Motor neuron (in vitro differentiated cells): ENCODE measurements at regions not wholly inside any gene's neighbourhood (a gene's known extent, or its start where the extent isn't known, plus 50 kb on each side); places are given as distances from the start of the nearest gene placed in this dataset.

Experiments
- ATAC-seq, 8 experiments: fragments of 200-7000 bp; cut with Tn5 transposase; replicated peaks in 6 of 8; 2 replicates each; pipeline ENCODE4 v1.8.0; 2021; ENCODE audit warnings: mild to moderate bottlenecking in 8 of 8, moderate library complexity in 8 of 8
- H3K27ac ChIP-seq, 2 donors: fragments of 250-450 bp; sonication (Bioruptor Pico); 2 replicates each; pipeline ENCODE4 v1.9.0; 2021; ENCODE audit warnings: antibody characterized with exemption in 2 of 2, mild to moderate bottlenecking in 2 of 2, moderate library complexity in 1 of 2
- H3K4me1 ChIP-seq, 2 donors: fragments of 250-450 bp; sonication (Bioruptor Pico); replicated peaks in 1 of 2; 2 replicates each; pipeline ENCODE4 v1.6.1; 2021; ENCODE audit warnings: antibody characterized with exemption in 2 of 2, mild to moderate bottlenecking in 2 of 2, moderate library complexity in 1 of 2
- H3K4me3 ChIP-seq, 5 donors: fragments of 250-450 bp; sonication (Bioruptor Pico); 2 replicates each; pipeline ENCODE4 v1.9.0; 2021; ENCODE audit warnings: antibody characterized with exemption in 5 of 5, mild to moderate bottlenecking in 5 of 5, moderate library complexity in 4 of 5
- WGBS, 10 experiments: fragments of 450-650 bp; shearing (Covaris generic); methylation state at CpG; one replicate each; pipeline ENCODE4 v1.0.0; 2022; 5-methylcytosine and 5-hydroxymethylcytosine counted together
- in situ Hi-C, 9 experiments: fragments of 400-800 bp; cut with MboI; loops; one replicate each; pipeline ENCODE4 v1.15.0; 2021; ENCODE audit warnings: low sequenced_read_pairs in 9 of 9, low pct_unique_long_range_greater_than_20kb in 2 of 9; ENCODE audit not compliant: unreplicated experiment in 9 of 9

DNA sequence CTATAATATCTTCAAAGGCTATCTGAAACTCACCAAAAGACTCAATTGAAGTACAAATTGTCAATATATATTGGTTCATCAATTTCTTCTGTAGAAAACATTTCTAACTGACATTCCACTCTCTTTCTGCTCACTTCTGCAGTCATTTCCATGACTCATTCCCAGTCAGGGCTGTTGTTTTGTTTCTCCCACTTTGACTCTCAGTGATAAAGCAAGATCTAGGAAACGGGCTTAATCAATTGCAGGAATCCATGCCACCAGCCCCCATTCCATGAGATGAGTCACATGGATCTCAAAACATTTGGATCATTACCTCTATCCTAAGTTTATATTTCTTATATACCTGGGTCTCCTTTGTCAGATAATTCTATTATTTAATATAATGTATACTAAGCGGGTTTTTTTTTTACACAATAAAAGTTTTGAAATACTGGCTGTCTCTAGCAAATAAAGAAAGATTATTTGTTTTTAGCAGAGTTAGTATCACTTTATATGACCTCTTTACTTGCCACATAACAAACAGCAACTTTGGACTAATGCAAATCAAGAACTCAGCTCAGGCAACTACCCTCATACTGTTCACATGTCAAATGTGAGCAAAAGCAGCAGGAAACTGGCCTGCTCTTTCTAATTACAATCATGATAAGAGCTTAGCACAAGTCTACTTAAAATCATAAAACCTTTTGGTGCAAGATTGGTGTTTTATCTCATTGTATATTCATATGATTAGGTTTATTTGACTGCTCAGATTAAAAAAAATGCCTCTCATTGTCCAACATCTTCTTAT lies 251.1 kb upstream of the PIK3C3 start:
- Histone ChIP-seq H3K4me1 (no peaks in the 10 kb centered on the region), H3K4me3 (no peak overlapping the region), H3K27ac (no peak overlapping the region)
- in situ Hi-C loops, result no loop called here
- WGBS, 10 experiments, result 0 to 100% (median 69%) methylated on average over 1 to 2 of the region's 2 CpGs; no CpG with 5 or more reads in 2 of the 10 experiments
- peak in 5 of 8 experiments; percentile 24 to 83 (median 41) for ATAC-seq

GRCh38 chr18:41700416-41700815 lies 254.6 kb upstream of the PIK3C3 start:
- WGBS, 10 experiments, result 0 to 100% (median 63%) methylated on average over 1 to 4 of the region's 4 CpGs; no CpG with 5 or more reads in 1 of the 10 experiments
- H3K4me3 ChIP-seq, result no peak overlapping the region
- H3K4me1 ChIP-seq, result no peaks in the 10 kb centered on the region
- no peak for ATAC-seq
- in situ Hi-C loops, result no loop called here
- H3K27ac ChIP-seq, result no peak overlapping the region

GRCh38 chr18:41695441-41695840 lies 259.6 kb upstream of the PIK3C3 start:
- no peak for ATAC-seq
- in situ Hi-C loops, result no loop called here
- H3K27ac ChIP-seq, result no peak overlapping the region
- H3K4me3 ChIP-seq, result no peak overlapping the region
- H3K4me1 ChIP-seq, result peaks cover 5 to 9% of the 10 kb centered on the region in 2 donors

DNA sequence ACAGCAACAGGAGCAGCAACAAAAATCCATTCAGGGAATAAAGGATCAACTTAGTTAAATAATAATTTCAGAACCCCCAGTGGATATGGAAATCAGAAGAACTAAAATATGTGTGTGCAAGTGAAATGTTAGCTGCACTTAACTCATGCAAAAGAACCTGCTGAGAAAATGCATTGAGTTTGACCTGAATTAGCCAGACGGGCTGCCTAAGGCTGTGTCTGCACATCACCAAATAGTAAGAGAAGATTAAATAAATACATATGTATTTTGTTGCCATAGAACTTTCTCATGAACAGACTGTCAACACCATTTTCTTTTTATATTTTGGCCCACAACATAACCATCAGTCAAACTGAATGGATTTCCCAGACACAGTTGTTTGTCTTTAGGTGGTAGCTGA lies 262.0 kb upstream of the PIK3C3 start:
- in situ Hi-C loops, result no loop called here
- ATAC-seq, result peak in 4 of 8 experiments; percentile 40 to 98 (median 74)
- peaks cover 6 to 11% of the 10 kb centered on the region in 2 donors for H3K4me1 ChIP-seq
- no peak overlapping the region for H3K27ac ChIP-seq
- WGBS, 10 experiments, result 0 to 100% (median 71%) methylated on average over 1 of the region's 1 CpG; no CpG with 5 or more reads in 1 of the 10 experiments
- no peak overlapping the region for H3K4me3 ChIP-seq

DNA sequence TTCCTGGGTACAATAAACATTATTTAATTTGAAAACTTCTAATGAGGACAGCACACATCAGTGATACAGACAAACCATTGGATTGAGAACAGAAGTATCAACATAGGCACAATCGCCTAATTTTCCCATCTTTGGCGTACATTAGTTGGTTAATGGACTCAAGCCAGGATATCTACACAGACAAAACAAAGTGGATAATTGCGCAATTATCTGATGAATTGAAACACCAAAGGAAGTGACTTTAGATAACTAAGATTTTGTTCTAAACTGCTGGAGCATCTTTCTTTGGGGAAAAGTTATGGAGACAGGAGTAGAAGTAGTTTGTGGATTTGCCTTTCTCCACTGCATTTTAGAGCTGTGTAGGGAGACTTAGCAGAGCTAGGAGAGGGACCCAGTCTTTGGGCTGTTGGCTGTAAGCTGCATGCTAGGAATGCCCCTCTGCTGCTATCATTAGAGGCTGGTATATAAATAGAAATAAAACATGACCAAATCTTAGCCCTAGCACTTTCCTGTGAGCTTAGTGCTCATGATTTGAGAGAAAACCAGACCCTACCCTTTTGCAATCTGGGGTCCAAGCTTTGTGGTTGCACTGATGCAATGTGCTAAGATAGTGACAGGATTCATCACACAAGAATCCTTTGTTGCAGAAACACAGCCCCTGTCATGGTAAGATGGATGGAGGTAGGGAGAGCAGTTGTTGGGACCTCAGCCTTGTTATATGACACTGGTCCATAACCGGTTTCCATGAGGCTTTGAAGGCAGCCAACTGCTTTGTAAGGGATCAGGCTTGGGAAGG lies 264.5 kb upstream of the PIK3C3 start:
- peaks cover 6 to 11% of the 10 kb centered on the region in 2 donors for H3K4me1 ChIP-seq
- peak overlapping the region in 1 of 2 donors; percentile 70 for H3K27ac ChIP-seq
- in situ Hi-C loops, result no loop called here
- H3K4me3 ChIP-seq, result no peak overlapping the region
- WGBS, 10 experiments, result 17 to 100% (median 48%) methylated on average over 1 to 4 of the region's 4 CpGs; no CpG with 5 or more reads in 2 of the 10 experiments
- ATAC-seq, result peak in 5 of 8 experiments; percentile 67 to 91 (median 80)

DNA sequence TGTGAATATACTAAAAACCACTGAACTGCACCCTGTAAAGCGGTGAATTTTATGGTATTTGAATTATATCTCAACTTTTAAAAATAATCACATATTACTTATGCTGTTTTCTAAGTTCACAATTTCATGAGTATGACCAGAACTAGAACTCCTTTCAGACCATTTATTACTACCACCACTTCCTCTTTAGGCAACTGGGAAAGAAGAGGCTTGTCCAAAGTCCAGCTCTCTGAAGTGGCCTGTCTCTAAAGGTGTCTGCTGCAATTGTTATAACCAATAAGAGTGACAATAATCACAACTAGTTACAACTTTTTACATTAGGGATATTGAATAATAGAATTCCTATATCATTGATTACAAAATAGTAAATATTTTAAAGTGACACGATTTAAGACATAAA lies 267.9 kb upstream of the PIK3C3 start:
- no peak overlapping the region for H3K4me3 ChIP-seq
- H3K4me1 ChIP-seq, result peaks cover 6 to 11% of the 10 kb centered on the region in 2 donors
- 0 to 100% (median 80%) methylated on average over 1 to 2 of the region's 2 CpGs; no CpG with 5 or more reads in 1 of the 10 experiments for WGBS, 10 experiments
- no peak overlapping the region for H3K27ac ChIP-seq
- in situ Hi-C loops, result no loop called here
- no peak for ATAC-seq

GRCh38 chr18:41681138-41681880 lies 273.7 kb upstream of the PIK3C3 start:
- peak in 5 of 8 experiments; percentile 57 to 65 (median 60) for ATAC-seq
- WGBS, 10 experiments, result 45 to 100% (median 86%) methylated on average over 5 to 8 of the region's 8 CpGs
- in situ Hi-C loops, result no loop called here
- Histone ChIP-seq H3K4me3 (no peak overlapping the region), H3K27ac (no peak overlapping the region), H3K4me1 (no peaks in the 10 kb centered on the region)

GRCh38 chr18:41674506-41674905 lies 280.5 kb upstream of the PIK3C3 start:
- Histone ChIP-seq H3K4me3 (no peak overlapping the region), H3K4me1 (peaks cover 3 to 10% of the 10 kb centered on the region in 2 donors), H3K27ac (no peak overlapping the region)
- peak in 5 of 8 experiments; percentile 64 to 88 (median 83) for ATAC-seq
- 11 to 70% (median 31%) methylated on average over 1 to 7 of the region's 7 CpGs for WGBS, 10 experiments
- in situ Hi-C loops, result no loop called here

DNA sequence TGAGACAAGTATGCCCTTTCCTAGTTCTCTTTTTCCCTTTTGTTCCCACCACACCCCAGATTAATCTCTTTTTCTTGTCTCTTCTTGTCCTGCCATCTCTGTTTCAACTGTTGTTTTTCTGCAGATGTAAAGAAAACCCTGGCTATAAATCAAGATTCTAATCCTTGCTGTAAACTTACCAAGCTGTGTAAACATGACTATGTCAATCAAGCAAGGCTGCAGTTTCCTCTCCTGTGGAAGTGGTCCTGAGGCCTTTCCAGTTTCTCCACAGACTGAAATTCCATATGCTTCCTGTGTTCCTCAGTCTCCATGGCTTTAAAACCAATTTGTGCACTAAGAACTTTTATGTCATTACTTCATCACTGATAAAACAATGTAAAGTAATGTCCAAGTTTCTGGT lies 288.8 kb upstream of the PIK3C3 start:
- peak in 2 of 8 experiments; percentile 41 for ATAC-seq
- in situ Hi-C loops, result no loop called here

GRCh38 chr18:41665210-41665609 lies 289.8 kb upstream of the PIK3C3 start:
- WGBS, 10 experiments, result 0 to 100% (median 75%) methylated on average over 1 to 5 of the region's 5 CpGs; no CpG with 5 or more reads in 2 of the 10 experiments
- Histone ChIP-seq H3K4me1 (peaks cover 14 to 20% of the 10 kb centered on the region in 2 donors), H3K27ac (no peak overlapping the region), H3K4me3 (no peak overlapping the region)
- in situ Hi-C loops, result no loop called here
- no peak for ATAC-seq

More for the DNA sequence above, 288.8 kb upstream of the PIK3C3 start:
- Histone ChIP-seq H3K4me1 (peaks cover 6 to 9% of the 10 kb centered on the region in 2 donors), H3K4me3 (no peak overlapping the region), H3K27ac (no peak overlapping the region)

DNA sequence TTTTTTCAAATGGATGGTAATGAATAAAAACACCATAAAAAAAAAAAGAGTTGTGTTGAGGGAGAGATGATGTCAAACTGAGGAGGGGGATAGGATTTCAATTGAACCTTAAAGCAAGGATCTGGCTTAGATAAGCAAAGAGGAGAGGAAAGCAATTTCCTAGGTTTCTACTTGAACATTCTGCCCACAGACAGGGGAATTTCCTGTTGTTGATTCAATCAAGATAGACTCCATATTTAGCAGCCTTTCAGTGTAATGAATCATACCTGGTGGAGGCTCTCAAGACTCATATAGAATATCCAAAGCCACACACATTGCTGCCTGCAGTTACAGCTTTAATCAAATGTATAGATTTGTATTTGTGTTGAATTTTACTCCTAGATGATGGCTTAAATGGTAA lies 294.4 kb upstream of the PIK3C3 start:
- ATAC-seq, result peak in 1 of 8 experiments; percentile 7
- in situ Hi-C loops, result no loop called here
- peak overlapping the region in 1 of 2 donors; percentile 63 for H3K27ac ChIP-seq
- H3K4me1 ChIP-seq, result peaks cover 28 to 30% of the 10 kb centered on the region in 2 donors
- no peak overlapping the region for H3K4me3 ChIP-seq

- Histone ChIP-seq H3K4me1 (peaks cover 28 to 30% of the 10 kb centered on the region in 2 donors), H3K4me3 (no peak overlapping the region), H3K27ac (peak overlapping the region; percentile 37 to 63)
- 0 to 50% (median 40%) methylated on average over 1 to 3 of the region's 3 CpGs for WGBS, 10 experiments
- in situ Hi-C loops, result no loop called here
- peak in 5 of 8 experiments; percentile 69 to 86 (median 75) for ATAC-seq
These were observed 295.4 kb upstream of the PIK3C3 start for GRCh38 chr18:41659438-41660130.
